HEK293 (cell line): ENCODE measurements at regions not wholly inside any gene's neighbourhood (a gene's known extent, or its start where the extent isn't known, plus 50 kb on each side); places are given as distances from the start of the nearest gene placed in this dataset.

ENCODE experiments used
- ZBTB17 ChIP-seq: fragments of 450-650 bp; formaldehyde crosslinking; IDR thresholded peaks from 2 replicates; pipeline ENCODE4 v1.5.1; 2016; ENCODE audit warnings: missing biosample characterization, missing genetic modification characterization
- ZBTB20 ChIP-seq: fragments of 450-650 bp; formaldehyde crosslinking; IDR thresholded peaks from 2 replicates; pipeline ENCODE4 v1.5.1; 2016; ENCODE audit warnings: missing biosample characterization, missing genetic modification characterization
- ZNF423 ChIP-seq: fragments of 450-650 bp; formaldehyde crosslinking; IDR thresholded peaks from 2 replicates; pipeline ENCODE4 v1.5.1; 2016; ENCODE audit warnings: missing biosample characterization, missing genetic modification characterization
- ZNF558 ChIP-seq: fragments of 450-650 bp; formaldehyde crosslinking; IDR thresholded peaks from 2 replicates; pipeline ENCODE4 v1.5.1; 2016; ENCODE audit warnings: missing biosample characterization, missing genetic modification characterization
- ZNF561 ChIP-seq: fragments of 450-650 bp; IDR thresholded peaks from 2 replicates; pipeline ENCODE4 v1.5.1; 2018; ENCODE audit warnings: missing biosample characterization, missing genetic modification characterization, borderline replicate concordance
- ZNF654 ChIP-seq: fragments of 450-650 bp; formaldehyde crosslinking; IDR thresholded peaks from 2 replicates; pipeline ENCODE4 v1.5.1; 2016; ENCODE audit warnings: low read depth, missing biosample characterization, missing genetic modification characterization
- TF ChIP-seq, protein P1 (sequence below): fragments of 450-650 bp; formaldehyde crosslinking; IDR thresholded peaks from 2 replicates; pipeline ENCODE4 v1.5.1; 2016; ENCODE audit warnings: missing biosample characterization, missing genetic modification characterization
- TF ChIP-seq, protein P2 (sequence below): fragments of 450-650 bp; formaldehyde crosslinking; IDR thresholded peaks from 2 replicates; pipeline ENCODE4 v1.5.1; 2016; ENCODE audit warnings: missing biosample characterization, missing genetic modification characterization
- TF ChIP-seq, protein P3 (sequence below): fragments of 450-650 bp; formaldehyde crosslinking; IDR thresholded peaks from 2 replicates; pipeline ENCODE4 v1.5.1; 2016; ENCODE audit warnings: missing biosample characterization, missing genetic modification characterization, low read depth
- TF ChIP-seq, protein P4 (sequence below): fragments of 450-650 bp; formaldehyde crosslinking; IDR thresholded peaks from 2 replicates; pipeline ENCODE4 v1.5.1; 2016; ENCODE audit warnings: missing biosample characterization, missing genetic modification characterization

DNA sequence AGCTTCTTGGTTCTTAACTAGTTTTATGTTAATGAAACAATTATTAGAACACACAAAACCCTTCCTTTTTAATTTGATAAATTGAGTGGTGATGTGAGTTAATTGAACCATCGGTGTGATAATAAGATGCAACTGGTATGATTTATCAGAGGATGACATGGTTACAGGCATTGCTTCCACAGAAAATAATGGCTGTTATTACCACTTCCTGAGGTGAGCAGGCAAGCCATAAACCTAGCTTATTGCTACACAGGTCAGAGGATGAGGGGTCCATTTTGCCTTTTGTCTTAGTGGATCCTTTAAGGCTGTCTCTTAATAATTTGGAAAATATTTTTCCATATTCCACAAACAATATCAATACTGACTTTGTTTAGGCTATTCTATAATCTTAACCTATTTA, 226.6 kb upstream of the EDNRB start:
- TF ChIP-seq, protein P1, sequence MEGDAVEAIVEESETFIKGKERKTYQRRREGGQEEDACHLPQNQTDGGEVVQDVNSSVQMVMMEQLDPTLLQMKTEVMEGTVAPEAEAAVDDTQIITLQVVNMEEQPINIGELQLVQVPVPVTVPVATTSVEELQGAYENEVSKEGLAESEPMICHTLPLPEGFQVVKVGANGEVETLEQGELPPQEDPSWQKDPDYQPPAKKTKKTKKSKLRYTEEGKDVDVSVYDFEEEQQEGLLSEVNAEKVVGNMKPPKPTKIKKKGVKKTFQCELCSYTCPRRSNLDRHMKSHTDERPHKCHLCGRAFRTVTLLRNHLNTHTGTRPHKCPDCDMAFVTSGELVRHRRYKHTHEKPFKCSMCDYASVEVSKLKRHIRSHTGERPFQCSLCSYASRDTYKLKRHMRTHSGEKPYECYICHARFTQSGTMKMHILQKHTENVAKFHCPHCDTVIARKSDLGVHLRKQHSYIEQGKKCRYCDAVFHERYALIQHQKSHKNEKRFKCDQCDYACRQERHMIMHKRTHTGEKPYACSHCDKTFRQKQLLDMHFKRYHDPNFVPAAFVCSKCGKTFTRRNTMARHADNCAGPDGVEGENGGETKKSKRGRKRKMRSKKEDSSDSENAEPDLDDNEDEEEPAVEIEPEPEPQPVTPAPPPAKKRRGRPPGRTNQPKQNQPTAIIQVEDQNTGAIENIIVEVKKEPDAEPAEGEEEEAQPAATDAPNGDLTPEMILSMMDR (tag by site-specific recombination), result no peak
- no peak for TF ChIP-seq ZNF561
- TF ChIP-seq, protein P2, sequence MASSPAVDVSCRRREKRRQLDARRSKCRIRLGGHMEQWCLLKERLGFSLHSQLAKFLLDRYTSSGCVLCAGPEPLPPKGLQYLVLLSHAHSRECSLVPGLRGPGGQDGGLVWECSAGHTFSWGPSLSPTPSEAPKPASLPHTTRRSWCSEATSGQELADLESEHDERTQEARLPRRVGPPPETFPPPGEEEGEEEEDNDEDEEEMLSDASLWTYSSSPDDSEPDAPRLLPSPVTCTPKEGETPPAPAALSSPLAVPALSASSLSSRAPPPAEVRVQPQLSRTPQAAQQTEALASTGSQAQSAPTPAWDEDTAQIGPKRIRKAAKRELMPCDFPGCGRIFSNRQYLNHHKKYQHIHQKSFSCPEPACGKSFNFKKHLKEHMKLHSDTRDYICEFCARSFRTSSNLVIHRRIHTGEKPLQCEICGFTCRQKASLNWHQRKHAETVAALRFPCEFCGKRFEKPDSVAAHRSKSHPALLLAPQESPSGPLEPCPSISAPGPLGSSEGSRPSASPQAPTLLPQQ (tag by site-specific recombination), result no peak
- TF ChIP-seq ZNF558, result no peak
- TF ChIP-seq ZNF654 (tag by site-specific recombination), result no peak
- TF ChIP-seq, protein P3, sequence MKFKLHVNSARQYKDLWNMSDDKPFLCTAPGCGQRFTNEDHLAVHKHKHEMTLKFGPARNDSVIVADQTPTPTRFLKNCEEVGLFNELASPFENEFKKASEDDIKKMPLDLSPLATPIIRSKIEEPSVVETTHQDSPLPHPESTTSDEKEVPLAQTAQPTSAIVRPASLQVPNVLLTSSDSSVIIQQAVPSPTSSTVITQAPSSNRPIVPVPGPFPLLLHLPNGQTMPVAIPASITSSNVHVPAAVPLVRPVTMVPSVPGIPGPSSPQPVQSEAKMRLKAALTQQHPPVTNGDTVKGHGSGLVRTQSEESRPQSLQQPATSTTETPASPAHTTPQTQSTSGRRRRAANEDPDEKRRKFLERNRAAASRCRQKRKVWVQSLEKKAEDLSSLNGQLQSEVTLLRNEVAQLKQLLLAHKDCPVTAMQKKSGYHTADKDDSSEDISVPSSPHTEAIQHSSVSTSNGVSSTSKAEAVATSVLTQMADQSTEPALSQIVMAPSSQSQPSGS (tag by site-specific recombination), result no peak
- TF ChIP-seq ZBTB20, result no peak
- TF ChIP-seq, protein P4, sequence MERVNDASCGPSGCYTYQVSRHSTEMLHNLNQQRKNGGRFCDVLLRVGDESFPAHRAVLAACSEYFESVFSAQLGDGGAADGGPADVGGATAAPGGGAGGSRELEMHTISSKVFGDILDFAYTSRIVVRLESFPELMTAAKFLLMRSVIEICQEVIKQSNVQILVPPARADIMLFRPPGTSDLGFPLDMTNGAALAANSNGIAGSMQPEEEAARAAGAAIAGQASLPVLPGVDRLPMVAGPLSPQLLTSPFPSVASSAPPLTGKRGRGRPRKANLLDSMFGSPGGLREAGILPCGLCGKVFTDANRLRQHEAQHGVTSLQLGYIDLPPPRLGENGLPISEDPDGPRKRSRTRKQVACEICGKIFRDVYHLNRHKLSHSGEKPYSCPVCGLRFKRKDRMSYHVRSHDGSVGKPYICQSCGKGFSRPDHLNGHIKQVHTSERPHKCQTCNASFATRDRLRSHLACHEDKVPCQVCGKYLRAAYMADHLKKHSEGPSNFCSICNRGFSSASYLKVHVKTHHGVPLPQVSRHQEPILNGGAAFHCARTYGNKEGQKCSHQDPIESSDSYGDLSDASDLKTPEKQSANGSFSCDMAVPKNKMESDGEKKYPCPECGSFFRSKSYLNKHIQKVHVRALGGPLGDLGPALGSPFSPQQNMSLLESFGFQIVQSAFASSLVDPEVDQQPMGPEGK, result no peak
- no peak for TF ChIP-seq ZBTB17 (tag by site-specific recombination)
- no peak for TF ChIP-seq ZNF423 (tag by site-specific recombination)
